Embryonic facial prominence (tissue), 1 donor: ENCODE measurements at regions not wholly inside any gene's neighbourhood (a gene's known extent, or its start where the extent isn't known, plus 50 kb on each side); places are given as distances from the start of the nearest gene placed in this dataset.
"Not testable (repeated sequence)": the region's sequence is repeated elsewhere in the genome, so short reads cannot be mapped to it uniquely, and the experiment has no call there.

ENCODE experiments used
- DNase-seq: peaks from one replicate; pipeline ENCODE4 v3.0.0-alpha.2; 2016; ENCODE audit errors: extremely low spot score

GRCh38 chr4:30148828-30149227 lies 571.3 kb upstream of the PCDH7 start:
- DNase-seq = not testable (repeated sequence)

GRCh38 chr4:30149539-30149938 lies 570.6 kb upstream of the PCDH7 start:
- not testable (repeated sequence) for DNase-seq

GRCh38 chr4:30153427-30153826 lies 566.7 kb upstream of the PCDH7 start:
- no peak for DNase-seq

DNA sequence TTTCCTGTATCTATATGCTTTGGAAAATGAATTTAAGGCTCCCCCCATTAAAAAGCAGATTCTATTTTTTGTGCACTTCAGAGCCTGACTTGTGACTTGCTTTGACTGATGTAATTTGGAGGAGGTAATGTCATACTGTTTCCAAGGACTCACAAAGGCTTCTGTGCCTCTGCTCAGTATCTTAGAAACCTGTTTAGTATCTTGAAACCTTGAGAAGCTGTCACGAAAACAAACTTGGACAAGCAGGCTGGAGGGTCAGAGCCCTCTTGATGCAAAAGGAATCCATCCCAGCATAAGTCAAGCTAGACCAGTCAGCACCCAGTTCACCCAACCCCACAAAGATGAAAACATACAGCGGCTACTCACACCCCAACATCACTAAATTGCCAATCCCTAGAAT lies 560.0 kb upstream of the PCDH7 start:
- DNase-seq = no peak

GRCh38 chr4:30172416-30172815 lies 547.8 kb upstream of the PCDH7 start:
- no peak for DNase-seq

- DNase-seq = no peak
Measured at GRCh38 chr4:30181512-30181911, 538.7 kb upstream of the PCDH7 start.

- no peak for DNase-seq
Measured at GRCh38 chr4:30181918-30182317, 538.3 kb upstream of the PCDH7 start.

DNA sequence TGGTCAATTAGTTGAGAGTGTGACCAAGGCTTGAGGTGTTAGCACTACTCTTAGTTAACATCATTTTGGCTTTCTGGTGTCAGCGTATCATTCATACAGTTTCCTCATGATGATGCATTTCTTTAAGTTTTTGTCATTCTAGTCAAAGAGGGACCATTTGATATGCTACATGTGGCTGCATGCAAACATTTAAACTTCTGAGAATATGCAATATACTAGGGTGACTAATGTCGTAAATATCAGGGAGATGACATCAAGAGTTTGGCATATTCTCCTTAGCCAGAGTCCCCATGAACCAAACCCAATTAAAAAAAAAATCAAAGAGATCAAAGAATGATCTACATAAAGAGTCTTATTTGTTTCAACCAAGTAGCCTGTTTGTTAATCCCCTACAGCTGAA lies 537.4 kb upstream of the PCDH7 start:
- DNase-seq = no peak

- no peak for DNase-seq
Measured at GRCh38 chr4:30191902-30192301, 528.3 kb upstream of the PCDH7 start.

- no peak for DNase-seq
Measured at GRCh38 chr4:30207389-30207788, 512.8 kb upstream of the PCDH7 start.

GRCh38 chr4:30208731-30209435 lies 511.3 kb upstream of the PCDH7 start:
- no peak for DNase-seq

GRCh38 chr4:30215973-30216372 lies 504.2 kb upstream of the PCDH7 start:
- DNase-seq = not testable (repeated sequence)

- no peak for DNase-seq
Measured at GRCh38 chr4:30245140-30245539, 475.0 kb upstream of the PCDH7 start.

DNA sequence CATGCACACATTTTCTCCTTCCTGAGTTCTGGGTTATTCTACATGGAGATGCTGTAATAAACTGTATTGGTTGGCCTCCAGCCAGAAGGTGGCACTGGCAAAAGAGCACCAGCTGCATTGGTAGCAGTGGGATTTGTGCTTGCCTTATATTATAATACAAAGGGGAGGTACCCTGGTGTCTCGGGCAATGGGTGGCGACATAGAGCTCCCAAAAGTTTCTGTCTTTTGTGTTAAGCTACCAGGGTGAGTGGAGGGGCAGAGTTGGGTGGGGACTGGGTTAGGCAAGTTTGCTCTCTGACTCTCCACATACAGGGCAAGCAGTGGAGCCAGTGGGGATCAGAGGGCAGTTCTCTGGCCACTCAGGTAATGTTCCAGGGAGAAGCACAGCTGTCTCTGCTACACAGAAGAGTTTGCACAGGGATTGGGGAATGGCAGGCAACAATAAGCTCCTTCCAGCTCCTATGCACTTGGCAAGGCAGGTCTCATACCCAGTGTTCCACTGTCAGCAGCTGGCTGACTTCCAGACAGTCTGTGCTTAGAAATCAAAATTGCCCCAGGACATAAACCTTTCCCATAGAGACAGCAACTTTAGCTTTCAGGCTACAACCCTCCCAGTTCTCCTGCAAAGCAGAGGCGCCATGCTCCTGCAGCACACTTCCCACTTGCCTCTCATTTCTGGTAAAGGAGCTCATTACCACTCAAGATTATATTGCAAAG lies 463.9 kb upstream of the PCDH7 start:
- DNase-seq = no peak

GRCh38 chr4:30258949-30259348 lies 461.2 kb upstream of the PCDH7 start:
- DNase-seq = no peak

- DNase-seq = no peak
Measured at GRCh38 chr4:30262379-30262778, 457.8 kb upstream of the PCDH7 start.

DNA sequence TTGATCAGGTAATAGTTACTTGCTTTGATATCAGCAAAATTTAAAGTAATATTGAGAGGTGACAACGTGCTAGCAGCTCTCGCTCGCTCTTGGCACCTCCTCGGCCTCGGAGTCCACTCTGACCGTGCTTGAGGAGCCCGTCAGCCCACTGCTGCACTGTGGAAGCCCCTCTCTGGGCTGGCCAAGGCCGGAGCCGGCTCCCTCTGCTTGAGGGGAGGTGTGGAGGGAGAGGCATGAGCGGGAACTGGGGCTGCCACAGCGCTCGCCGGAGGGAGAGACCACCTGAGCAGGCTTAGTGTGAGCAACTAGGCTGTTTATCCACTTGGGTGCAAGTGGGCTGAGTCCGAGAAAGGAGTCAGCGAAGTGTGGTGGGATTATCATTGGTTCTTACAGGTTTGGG lies 455.7 kb upstream of the PCDH7 start:
- DNase-seq = no peak

DNA sequence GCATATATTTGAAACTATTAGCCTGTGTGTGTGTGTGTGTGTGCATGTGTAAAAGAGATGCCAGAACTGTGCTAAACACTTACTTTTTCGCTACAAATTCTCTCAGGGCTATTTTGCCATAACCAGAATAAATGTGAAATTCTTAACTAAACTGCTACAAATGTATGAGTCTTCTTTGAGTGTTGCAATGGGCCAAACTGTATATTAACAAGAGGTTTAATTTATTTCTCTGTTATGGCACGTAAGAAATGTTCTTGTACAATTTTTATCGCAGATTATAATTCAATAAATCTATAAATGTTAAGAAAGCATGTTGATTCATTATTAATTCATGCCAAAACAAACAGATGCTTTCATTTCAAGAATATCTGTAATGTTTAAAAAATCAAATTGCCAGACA lies 454.5 kb upstream of the PCDH7 start:
- DNase-seq = no peak

DNA sequence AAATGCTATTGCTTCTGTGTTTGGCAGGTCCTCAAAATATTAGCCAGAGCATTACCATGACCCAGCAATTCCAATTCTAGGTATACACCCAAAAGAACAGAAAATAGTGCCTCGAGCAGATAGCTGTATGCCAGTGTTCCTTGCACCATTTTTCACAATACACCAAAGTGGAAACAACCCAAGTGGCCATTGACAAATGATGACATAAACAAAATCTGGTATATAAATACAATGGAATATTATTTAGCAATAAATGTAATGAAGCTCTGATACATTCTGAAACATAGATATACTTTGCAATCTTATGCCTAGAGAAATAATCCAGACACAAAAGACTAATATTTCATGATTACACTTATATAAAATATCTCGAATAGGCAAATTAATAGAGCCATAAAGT lies 451.8 kb upstream of the PCDH7 start:
- no peak for DNase-seq

DNA sequence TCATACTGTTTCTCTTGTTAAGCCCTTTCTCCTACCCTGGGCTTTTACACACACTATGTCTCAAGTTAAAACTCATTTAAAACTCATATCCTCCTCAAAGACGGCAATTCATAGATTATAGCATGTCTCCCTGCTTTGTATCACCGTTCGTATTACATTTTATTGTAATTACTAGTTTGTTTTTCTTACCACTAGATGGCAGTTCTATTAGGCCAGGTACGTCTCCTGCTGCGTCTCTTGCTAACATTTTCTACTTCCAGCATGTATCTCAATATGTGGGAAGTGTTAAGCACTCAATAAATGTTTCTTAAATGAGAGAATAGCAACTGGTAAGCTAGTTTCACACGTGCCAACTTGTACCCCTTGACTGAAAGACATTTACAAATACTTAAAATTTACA lies 450.3 kb upstream of the PCDH7 start:
- DNase-seq = no peak

DNA sequence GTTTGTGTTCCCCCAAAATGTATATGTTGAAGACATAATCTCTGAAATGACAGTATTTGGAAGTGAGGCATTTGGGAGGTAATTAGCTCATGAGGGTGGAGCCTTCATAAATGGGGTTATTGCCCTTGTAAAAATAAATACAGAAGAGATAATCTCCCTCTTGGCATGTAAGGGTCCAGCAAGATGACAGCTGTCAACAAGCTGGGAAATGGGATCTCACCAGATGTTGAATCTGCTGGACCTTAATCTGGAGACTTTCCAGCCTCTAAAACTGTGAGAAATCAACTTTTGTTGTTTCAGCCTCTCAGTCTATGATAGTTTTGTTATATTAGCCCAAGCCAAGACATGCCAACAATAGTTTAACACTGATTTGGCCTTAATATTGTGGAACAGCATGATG lies 438.2 kb upstream of the PCDH7 start:
- no peak for DNase-seq

DNA sequence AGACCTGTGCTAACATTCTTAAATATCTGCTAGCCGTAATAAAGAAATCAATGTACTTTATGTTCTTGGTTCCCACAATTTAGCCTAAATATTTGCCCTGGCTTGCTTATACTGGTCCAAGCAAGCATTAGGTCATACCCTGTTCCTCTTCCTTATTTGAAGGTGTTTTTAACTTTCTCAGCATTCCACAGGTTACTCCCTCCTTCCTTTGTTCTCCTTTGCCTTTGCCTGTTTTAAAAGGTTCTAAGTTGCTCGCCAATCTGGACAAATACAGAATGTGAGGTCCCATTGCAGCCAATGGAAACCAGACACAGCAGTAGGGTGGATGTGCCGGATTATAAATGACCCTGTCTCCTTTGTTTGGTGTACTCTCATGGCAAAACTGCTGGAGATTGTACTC lies 436.8 kb upstream of the PCDH7 start:
- DNase-seq = no peak

- no peak for DNase-seq
Measured at GRCh38 chr4:30294295-30294694, 425.9 kb upstream of the PCDH7 start.

DNA sequence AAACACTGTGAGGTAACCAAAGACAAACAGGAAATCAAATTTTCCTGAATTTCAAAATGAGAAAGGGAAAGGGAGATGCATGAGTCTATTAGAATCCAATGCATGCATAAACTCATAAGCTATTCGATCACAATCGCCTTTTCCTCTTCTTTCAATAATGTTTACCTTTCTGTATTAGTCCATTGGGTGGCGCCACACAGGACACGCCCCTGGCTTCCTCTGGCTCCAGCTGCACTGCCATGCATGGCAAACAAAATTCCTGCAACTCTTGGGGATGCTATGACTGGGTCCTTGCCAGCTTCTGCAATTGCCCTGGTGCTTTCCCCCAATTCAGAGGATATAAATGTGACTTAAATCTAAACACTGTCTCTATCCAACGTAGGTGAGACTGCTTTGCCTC lies 424.5 kb upstream of the PCDH7 start:
- DNase-seq = no peak
